Gastroesophageal sphincter (tissue), 4 donors: ENCODE measurements at regions not wholly inside any gene's neighbourhood (a gene's known extent, or its start where the extent isn't known, plus 50 kb on each side); places are given as distances from the start of the nearest gene placed in this dataset.
"Not testable (repeated sequence)": the region's sequence is repeated elsewhere in the genome, so short reads cannot be mapped to it uniquely, and the experiment has no call there.

Source experiments
- ATAC-seq: fragments of 150-250 bp; one replicate; pipeline ENCODE4 v1.9.1; 2016; ENCODE audit warnings: mild to moderate bottlenecking, moderate library complexity
- H3K27ac ChIP-seq, 4 donors: fragments of 200-600 bp; sonication (generic) in 3 of 4; 1 replicate in 3 of 4; 2 replicates in 1 of 4; pipeline ENCODE4 v1.5.1; 2016 to 2019
- H3K27me3 ChIP-seq: fragments of 200-600 bp; sonication (generic); one replicate; pipeline ENCODE4 v1.5.1; 2019
- H3K36me3 ChIP-seq, 2 donors: fragments of 200-600 bp; sonication (generic); one replicate each; pipeline ENCODE4 v1.5.1; 2019; ENCODE audit warnings: control low read depth in 1 of 2
- H3K4me1 ChIP-seq, 3 donors: fragments of 200-600 bp; sonication (generic); 1 replicate in 2 of 3; 2 replicates in 1 of 3; pipeline ENCODE4 v1.5.1; 2016 to 2019; ENCODE audit warnings: control low read depth in 2 of 3
- H3K4me3 ChIP-seq, 2 donors: fragments of 200-600 bp; sonication (generic); one replicate each; pipeline ENCODE4 v1.5.1; 2019; ENCODE audit warnings: mild to moderate bottlenecking in 1 of 2, moderate library complexity in 1 of 2
- H3K9me3 ChIP-seq, 3 donors: fragments of 200-600 bp; sonication (generic); one replicate each; pipeline ENCODE4 v1.5.1; 2017 to 2019; ENCODE audit warnings: control low read depth in 2 of 3
- CTCF ChIP-seq, 4 experiments: fragments of 200-600 bp in 2 of 4; fragments of 450-650 bp in 2 of 4; sonication (generic) in 1 of 4; IDR thresholded peaks; one replicate each; pipeline ENCODE4 v1.5.1; 2017 to 2019; ENCODE audit warnings: antibody characterized with exemption in 4 of 4, mild to moderate bottlenecking in 2 of 4, moderate library complexity in 2 of 4
- EP300 ChIP-seq: sonication (generic); formaldehyde crosslinking; IDR thresholded peaks from one replicate; pipeline ENCODE4 v1.6.1; 2017; ENCODE audit warnings: antibody characterized with exemption, mild to moderate bottlenecking
- POLR2A ChIP-seq, 2 donors: fragments of 450-650 bp; IDR thresholded peaks; one replicate each; pipeline ENCODE4 v1.6.1; 2017; ENCODE audit warnings: antibody characterized with exemption in 2 of 2, mild to moderate bottlenecking in 2 of 2, moderate library complexity in 1 of 2
- POLR2AphosphoS5 ChIP-seq: sonication (generic); formaldehyde crosslinking; IDR thresholded peaks from one replicate; pipeline ENCODE4 v1.6.1; 2017; ENCODE audit warnings: antibody characterized with exemption
- WGBS, 2 donors: methylation state at CpG; one replicate each; pipeline ENCODE4 v1.1.5; 2018; ENCODE audit warnings: low coverage in 1 of 2; 5-methylcytosine and 5-hydroxymethylcytosine counted together

- H3K27ac ChIP-seq: no peak overlapping the region
- no peaks in the 10 kb centered on the region for H3K27me3 ChIP-seq
- 74 to 81% methylated on average over 2 of the region's 2 CpGs for WGBS, 2 donors
- no peaks in the 10 kb centered on the region for H3K36me3 ChIP-seq
- ATAC-seq: no peak
- no peaks in the 10 kb centered on the region for H3K9me3 ChIP-seq
- no peak overlapping the region for H3K4me3 ChIP-seq
- TF ChIP-seq POLR2A (IDR thresholded peaks at IDR 0.05): no peak
- TF ChIP-seq POLR2AphosphoS5: no peak
- TF ChIP-seq CTCF (IDR thresholded peaks at IDR 0.05): no peak
- TF ChIP-seq EP300: no peak
- H3K4me1 ChIP-seq: peaks cover 0 to 13% (median 0%) of the 10 kb centered on the region in 3 donors
These were observed 686.9 kb downstream of the BCKDHB start for GRCh38 chr6:80793411-80793810.

- peaks cover 0 to 13% (median 0%) of the 10 kb centered on the region in 3 donors for H3K4me1 ChIP-seq
- H3K4me3 ChIP-seq: no peak overlapping the region
- H3K27ac ChIP-seq: no peak overlapping the region
- TF ChIP-seq POLR2A (IDR thresholded peaks at IDR 0.05): no peak
- no peak for TF ChIP-seq CTCF (IDR thresholded peaks at IDR 0.05)
- TF ChIP-seq POLR2AphosphoS5: no peak
- no peak for TF ChIP-seq EP300
- H3K9me3 ChIP-seq: no peaks in the 10 kb centered on the region
- H3K36me3 ChIP-seq: no peaks in the 10 kb centered on the region
- H3K27me3 ChIP-seq: no peaks in the 10 kb centered on the region
- no peak for ATAC-seq
These were observed 685.7 kb downstream of the BCKDHB start for GRCh38 chr6:80792151-80792550.

- WGBS, 2 donors: 30 to 67% methylated on average over 1 of the region's 1 CpG
- Histone ChIP-seq H3K4me1 (peaks cover 0 to 13% (median 0%) of the 10 kb centered on the region in 3 donors), H3K27me3 (no peaks in the 10 kb centered on the region), H3K27ac (peak overlapping the region in 3 of 4 donors; percentile 1 to 50 (median 37)), H3K36me3 (no peaks in the 10 kb centered on the region), H3K4me3 (no peak overlapping the region), H3K9me3 (no peaks in the 10 kb centered on the region)
- ATAC-seq: peak; percentile 61
- TF ChIP-seq EP300 (no peak), POLR2AphosphoS5 (no peak), POLR2A (IDR thresholded peaks at IDR 0.05) (no peak), CTCF (IDR thresholded peaks at IDR 0.05) (no peak)
These were observed 683.6 kb downstream of the BCKDHB start for GRCh38 chr6:80789912-80790570.

GRCh38 chr6:80783271-80783670, 676.8 kb downstream of the BCKDHB start:
- H3K27me3 ChIP-seq, H3K4me3 ChIP-seq, ATAC-seq, H3K36me3 ChIP-seq, H3K4me1 ChIP-seq, H3K27ac ChIP-seq: not testable (repeated sequence)
- 88 to 93% methylated on average over 3 to 5 of the region's 12 CpGs for WGBS, 2 donors
- peaks cover 0 to 18% (median 0%) of the 10 kb centered on the region in 3 donors for H3K9me3 ChIP-seq

GRCh38 chr6:80771941-80772340, 665.5 kb downstream of the BCKDHB start:
- no peaks in the 10 kb centered on the region for H3K9me3 ChIP-seq
- H3K36me3 ChIP-seq: no peaks in the 10 kb centered on the region
- H3K4me3 ChIP-seq: no peak overlapping the region
- WGBS, 2 donors: 20 to 43% methylated on average over 2 of the region's 2 CpGs
- TF ChIP-seq EP300 (no peak), POLR2AphosphoS5 (no peak), POLR2A (IDR thresholded peaks at IDR 0.05) (no peak), CTCF (IDR thresholded peaks at IDR 0.05) (no peak)
- peaks cover 0 to 4% (median 0%) of the 10 kb centered on the region in 3 donors for H3K4me1 ChIP-seq
- no peak for ATAC-seq
- H3K27me3 ChIP-seq: no peaks in the 10 kb centered on the region
- H3K27ac ChIP-seq: no peak overlapping the region
